Sciatic nerve (tissue), 2 donors: ENCODE measurements at regions not wholly inside any gene's neighbourhood (a gene's known extent, or its start where the extent isn't known, plus 50 kb on each side); places are given as distances from the start of the nearest gene placed in this dataset.

ENCODE experiments used
- ATAC-seq: fragments of 200-7000 bp; cut with Tn5 transposase; one replicate; pipeline ENCODE4 v1.9.1; 2020; ENCODE audit warnings: mild to moderate bottlenecking, moderate library complexity
- DNase-seq: peaks from one replicate; pipeline ENCODE4 v3.0.0-alpha.2; 2020; ENCODE audit warnings: low spot score
- intact Hi-C: fragments of 100-400 bp; cut with DNase I; formaldehyde crosslinking; loops from one replicate; pipeline ENCODE4 v1.14.2; 2022
- donor health status: DM: no; HTN: no; CAD: no.
- donor health status: DM: no; HTN: no; CAD: no.

DNA sequence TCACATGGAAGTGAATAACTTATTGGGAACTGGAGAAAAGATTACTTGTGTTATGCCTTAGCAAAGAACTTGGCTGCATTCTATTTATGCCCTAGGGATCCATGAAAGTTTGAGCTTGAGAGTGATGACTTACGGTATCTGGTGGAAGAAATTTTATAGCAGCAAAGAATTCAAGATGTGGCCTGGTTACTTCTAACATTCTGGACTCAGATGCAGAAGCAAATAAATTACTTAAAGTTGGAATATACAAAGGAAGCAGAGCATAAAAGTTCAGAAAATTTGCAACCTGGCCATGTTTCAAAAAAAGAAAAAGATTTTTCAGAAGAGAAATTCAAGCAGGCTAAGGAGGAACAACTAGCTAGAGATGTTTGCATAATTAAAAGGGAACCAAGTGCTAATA, 252.3 kb upstream of the WDFY3 start:
- no peak for DNase-seq
- intact Hi-C loops: no loop called here
- ATAC-seq: no peak

DNA sequence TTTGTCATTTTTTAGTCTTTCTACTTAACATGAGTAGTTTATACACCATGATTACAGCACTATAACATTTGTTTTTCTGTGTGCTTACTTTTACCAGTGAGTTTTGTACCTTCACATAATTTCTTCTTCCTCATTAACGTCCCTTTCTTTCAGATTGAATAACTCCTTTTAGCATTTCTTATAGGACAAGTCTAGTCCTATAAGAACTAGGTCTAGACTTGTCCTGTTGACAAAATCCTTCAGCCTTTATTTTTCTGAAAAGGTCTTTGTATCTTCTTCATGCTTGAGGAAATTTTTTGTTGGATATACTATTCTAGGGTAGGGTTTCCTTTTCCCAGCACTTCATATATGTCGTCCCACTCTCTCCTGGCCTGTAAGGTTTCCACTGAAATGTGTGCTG, 253.3 kb upstream of the ARHGAP24 start:
- intact Hi-C loops: no loop called here
- DNase-seq: no peak
- ATAC-seq: no peak

DNA sequence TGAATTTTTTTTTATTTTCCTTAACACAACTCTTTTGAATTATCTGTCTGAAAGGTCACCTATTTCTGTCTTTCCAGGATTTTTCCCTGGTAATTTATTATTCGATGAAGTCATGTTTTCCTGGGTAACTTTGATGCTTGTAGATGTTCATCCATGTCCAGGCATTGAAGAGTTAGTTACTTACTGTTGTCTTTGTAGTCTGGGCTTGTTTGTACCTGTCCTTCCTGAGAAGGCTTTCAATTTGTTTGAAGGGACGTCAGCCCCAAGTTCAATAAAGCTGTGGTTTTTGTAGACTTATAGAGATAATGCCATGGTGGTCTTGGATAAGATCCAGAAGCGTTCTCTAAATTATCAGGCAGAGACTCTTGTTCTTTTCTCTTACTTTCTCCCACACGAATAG, 252.4 kb upstream of the ARHGAP24 start:
- intact Hi-C loops: no loop called here
- no peak for ATAC-seq
- DNase-seq: no peak

DNA sequence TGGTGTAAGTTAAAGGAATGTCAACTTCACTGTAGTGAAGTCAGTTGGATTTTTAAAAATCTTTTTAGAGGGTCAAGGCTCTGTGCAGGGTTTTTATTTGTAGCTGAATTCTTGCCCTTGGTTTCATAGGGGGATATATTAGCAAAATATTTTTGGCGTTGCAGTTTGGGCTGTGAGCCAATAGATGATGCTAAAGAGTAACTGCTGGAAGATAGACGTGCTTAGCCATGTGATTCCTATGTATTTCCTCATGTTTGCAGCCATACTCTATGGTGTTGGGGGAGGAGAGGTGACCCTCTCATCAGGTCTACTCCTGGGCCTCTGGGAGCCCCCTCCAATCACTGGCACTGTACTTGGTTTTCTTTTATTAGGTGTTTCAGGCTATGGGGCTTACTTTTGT, 246.7 kb upstream of the ARHGAP24 start:
- no peak for DNase-seq
- intact Hi-C loops: no loop called here
- ATAC-seq: no peak

DNA sequence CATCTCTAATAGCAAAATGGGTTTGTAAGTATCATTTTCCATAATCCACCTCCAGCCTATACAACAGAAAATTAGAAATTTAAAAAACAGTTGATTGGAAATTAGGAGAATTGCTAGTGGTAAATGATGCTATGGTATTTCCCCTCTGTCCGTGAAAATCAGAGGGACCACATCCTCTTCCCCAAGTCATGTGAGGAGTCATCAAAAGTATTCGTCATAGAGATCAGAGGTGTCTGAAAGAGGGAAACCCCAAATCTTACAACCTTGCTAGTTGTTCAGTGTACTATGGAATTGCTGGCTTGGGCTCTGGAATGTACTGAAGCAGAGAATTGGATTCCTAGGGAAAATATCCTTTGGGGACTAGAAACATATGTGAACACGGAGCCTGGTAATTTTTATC, 241.4 kb upstream of the ARHGAP24 start:
- intact Hi-C loops: no loop called here
- ATAC-seq: no peak
- DNase-seq: no peak

DNA sequence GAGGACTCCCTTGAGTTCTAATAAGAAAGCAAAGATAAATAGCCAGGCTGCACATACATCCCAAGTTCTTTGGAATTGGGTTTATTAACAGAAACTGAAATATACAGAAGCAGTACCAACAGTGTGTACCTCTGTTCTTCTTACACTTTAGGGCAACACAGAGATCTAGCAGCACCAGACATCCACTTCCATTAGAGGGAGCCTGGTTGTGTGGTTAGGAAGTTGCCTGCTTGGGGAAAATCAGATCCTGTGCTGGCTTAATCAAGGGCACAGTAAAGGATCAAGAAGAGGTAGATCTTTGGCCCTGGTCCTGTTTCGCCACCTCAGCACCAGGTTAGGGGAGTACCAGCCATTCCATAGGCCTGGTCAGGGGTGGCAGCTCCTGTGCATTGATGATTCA, 231.1 kb upstream of the ARHGAP24 start:
- intact Hi-C loops: no loop called here
- DNase-seq (no peak), ATAC-seq (no peak)

DNA sequence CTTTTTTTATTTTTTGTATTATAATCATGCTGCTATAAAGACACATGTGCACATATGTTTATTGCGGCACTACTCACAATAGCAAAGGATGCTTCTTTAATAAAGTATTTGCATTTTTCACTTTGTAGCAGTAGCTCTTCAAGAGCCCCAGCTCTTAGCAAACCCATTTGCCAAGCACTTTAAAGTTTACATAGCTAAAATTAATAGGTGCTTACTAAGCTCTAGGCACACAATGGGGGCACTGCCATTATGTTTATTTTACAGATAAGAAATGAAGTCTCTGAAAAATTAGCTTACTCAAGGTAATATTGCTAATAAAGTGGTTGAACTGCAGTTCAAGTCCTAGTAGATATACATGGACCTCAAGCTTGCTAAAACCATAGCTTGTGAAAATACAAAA, 230.3 kb upstream of the ARHGAP24 start:
- intact Hi-C loops: no loop called here
- no peak for ATAC-seq
- no peak for DNase-seq

DNA sequence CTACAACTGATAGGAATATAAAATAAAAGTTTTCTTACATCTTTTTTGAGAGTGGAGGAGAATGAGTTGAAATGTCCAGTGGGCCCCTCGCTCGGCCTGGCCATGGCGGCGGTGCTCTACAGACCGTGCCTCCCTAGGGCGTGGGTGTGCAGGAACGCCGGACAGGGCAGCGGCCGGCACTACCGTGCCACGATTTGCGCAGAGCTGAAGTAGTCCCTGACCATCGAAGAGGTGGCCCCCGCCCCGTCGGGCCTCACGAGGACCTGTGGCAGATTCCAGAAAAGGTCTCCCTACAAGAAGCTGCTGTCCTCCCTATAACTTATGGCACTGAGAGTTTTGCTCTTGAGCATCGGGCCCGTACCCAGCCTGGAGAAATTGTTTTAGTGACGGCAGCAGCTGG, 228.9 kb upstream of the ARHGAP24 start:
- intact Hi-C loops: no loop called here
- no peak for DNase-seq
- no peak for ATAC-seq

DNA sequence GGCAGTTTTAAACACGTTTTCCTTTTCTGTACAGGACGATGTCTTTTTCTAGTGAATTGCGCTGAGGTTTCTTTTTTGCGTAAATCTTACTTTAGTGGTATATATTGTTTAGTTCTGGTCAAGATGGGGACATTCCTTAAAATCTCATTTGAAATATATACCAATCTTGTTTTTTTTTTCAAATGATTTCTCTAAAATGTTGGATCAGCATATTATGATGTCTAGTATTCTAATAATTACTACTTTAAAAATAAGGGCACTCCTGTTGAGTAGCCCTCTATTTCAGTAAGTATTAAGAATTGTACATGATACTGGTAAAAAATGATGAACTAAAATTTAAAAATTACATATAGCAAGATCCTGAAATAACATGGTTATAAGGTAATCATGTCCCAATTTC, 224.1 kb upstream of the ARHGAP24 start:
- intact Hi-C loops: no loop called here
- DNase-seq: no peak
- no peak for ATAC-seq

DNA sequence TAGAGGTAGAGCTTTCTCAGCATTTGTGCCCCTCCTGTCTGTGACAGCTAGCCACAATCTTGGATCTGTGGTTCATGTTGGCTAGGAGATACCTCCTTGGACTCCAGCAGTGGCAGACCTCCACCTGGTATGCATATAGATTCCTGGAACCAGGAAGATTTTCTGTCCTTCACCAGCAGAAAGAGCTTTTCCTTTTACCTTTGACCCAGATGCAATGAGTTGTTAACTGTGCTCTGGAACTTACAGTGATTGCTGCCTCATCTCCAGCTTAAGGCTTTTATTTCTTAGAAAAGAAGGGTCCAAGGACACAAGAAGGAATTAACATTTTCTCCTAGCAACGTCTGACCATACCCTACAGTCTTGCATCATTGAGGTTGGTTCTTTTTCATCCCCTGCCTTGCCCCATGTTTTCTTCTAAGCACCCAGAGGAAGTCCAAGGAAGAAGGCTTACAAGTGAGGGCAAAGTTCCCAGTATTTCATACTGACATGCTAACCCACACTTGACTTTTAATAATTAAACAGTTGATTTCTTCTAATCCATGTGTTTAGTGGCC, 217.1 kb upstream of the ARHGAP24 start:
- intact Hi-C loops: no loop called here
- DNase-seq (no peak), ATAC-seq (no peak)

DNA sequence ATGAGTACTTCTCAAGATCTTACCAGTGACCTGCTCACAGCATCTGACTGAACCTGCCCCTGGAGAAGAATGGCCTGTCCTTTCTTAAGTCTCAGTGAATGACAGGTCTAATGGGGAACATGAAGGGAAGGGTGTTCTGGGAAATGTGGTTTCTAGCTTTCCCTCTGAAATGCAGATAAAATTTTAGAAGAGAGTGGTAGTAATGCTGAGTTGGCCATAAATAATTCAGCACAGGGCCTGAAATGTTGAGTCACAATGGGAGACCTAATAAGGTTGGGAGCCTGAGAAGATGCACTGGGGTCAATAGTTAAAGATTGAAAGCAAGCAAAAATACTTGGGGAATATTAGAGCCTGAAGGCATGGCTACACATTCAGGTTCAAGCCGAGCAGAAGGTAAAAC, 214.9 kb upstream of the ARHGAP24 start:
- DNase-seq (no peak), ATAC-seq (no peak)
- intact Hi-C loops: no loop called here

DNA sequence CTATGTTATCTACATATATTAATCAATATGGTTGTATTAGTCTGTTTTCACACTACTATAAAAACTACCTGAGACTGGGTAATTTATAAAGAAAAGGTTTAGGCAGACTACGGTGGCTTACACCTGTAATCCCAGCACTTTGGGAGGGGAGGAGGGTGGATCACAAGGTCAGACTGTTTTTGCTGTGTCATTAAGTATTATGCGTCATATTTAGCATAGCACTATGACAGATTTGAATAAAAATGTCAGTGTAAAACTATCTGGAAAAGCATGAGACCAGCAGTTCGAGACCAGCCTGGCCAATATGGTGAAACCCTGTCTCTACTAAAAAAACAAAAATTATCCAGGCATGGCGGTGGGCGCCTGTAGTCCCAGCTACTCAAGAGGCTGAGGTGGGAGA, 209.7 kb upstream of the ARHGAP24 start:
- DNase-seq (no peak), ATAC-seq (no peak)
- intact Hi-C loops: no loop called here

DNA sequence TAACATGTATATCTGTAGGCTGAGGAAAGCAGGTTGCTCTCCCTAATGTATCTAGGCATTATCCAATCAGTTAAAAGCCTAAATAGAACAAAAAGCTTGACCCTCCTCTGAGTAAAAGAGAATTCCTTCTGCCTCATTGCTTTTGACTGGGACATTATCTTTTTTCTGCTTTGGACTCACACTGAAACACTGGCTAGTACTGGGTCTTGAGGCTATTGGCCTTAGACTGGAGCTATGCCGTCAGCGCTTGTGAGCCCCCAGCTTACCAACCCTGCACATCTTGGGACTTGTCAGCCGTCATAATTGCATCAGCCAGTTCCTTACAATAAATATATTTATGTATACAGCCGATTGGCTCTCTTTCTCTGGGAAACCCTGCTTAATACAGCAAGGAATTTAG, 206.8 kb upstream of the ARHGAP24 start:
- DNase-seq (no peak), ATAC-seq (no peak)
- intact Hi-C loops: no loop called here

DNA sequence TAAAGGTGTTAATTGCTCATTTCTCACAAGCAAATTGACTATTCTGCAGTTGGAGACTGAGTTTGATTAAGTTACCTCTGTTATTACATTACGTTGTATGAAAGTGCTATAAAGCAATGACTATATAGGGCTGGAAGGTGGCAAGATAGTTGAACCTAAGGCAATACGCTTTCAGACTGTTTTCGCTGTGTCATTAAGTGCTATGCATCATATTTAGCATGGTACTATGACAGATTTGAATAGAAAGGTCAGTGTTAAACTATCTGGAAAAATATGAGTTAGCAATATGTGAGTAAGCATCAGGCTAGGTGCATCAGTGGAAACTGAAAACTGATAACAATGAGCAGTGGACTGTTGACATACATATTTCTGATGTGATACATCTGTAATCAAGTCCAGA, 206.0 kb upstream of the ARHGAP24 start:
- intact Hi-C loops: no loop called here
- ATAC-seq: no peak
- no peak for DNase-seq

DNA sequence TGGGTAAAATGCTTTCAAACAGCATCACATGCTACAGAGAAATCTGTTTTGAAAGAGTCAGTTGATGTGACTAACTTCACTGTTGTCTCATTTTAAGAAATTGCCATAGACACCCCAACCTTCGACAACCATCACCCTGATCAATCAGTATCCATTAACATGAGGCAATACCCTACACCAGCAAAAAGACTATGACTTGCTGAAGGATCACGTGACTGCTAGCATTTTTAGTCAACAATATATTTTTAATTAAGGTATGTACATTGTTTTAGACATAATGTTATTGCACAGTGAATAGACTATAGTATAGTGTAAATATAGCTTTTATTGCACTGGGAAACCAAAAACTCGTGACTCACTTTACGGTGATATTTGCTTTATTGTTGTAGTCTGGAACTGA, 200.0 kb upstream of the ARHGAP24 start:
- intact Hi-C loops: no loop called here
- DNase-seq (no peak), ATAC-seq (no peak)

DNA sequence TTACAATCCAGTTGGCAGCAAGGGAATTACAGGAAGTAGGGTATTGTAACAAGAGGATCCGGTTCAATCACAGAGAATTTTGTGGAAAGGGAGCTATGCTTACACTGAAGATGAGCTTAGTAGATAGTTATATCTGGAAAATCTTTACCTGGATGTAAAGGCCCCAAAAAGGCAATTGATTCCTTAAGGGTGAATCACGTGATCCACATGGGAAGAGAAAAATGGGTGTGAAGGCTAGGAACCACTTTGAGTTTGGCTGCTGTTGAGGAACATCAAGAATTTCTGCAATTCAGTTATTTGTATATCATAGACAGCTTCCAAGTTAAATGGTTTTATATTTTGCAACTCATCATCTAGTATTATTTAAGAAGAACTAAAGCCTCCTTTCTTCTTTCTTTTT, 194.0 kb upstream of the ARHGAP24 start:
- no peak for ATAC-seq
- intact Hi-C loops: no loop called here
- no peak for DNase-seq

DNA sequence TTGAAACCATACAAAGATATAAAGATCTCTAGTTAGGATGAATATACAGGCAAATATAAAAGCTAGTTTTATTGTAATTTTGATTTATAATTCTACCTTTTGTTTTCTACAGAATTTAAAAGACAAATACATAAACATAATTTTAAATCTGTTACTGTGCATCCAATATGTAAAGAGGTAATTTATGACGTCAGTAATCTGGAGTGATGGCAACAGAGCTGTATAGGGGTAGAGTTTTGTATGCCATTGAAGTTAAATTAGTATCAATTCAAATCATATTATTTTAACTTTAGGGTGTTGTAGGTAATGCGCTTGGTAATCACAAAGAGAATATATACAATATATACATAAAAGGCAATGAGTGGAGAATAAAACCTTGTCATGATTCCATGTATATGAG, 183.7 kb upstream of the ARHGAP24 start:
- ATAC-seq (no peak), DNase-seq (no peak)
- intact Hi-C loops: no loop called here

DNA sequence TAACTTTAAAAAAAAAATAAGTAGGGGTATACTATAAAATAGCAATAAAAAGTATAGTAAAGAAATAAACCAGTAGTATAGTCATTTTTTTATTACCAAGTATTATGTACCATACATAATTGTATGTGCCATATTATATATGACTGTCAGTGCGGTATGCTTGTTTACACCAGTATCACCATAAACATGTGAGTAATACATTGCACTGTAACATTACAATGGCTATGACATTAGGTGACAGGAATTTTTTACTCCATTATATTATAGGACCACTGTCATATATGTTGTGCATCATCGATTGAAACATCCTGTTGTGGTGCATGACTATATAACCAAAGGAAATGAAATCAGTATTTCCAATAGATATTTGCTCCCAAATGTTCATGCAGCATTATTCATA, 176.9 kb upstream of the ARHGAP24 start:
- DNase-seq (no peak), ATAC-seq (no peak)
- intact Hi-C loops: no loop called here

DNA sequence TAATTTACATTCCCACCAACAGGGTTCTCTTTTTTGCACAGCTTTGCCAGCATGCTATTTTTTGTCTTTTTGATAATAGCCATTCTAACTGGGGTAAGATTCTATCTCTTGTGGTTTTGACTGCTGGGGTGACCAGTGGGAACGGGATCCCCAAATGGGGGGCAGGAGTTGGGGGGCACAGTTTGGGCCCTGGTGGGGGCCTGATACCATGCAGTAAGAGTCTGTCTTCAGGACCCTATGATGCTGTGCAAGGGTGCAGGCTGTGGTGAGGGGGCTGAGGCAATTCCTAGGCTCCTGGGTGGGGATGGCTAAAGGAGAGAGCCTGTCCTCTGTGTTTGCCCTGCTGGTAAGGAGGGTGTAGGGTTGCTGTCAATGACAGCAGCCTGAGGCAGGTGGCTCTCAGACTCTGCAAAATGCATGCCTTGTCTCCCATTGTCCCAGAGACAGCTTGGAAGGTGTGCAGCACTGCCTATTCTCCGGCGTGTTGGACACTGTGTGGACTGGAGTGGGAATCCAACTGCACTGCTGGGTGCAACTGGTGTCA, 172.7 kb upstream of the ARHGAP24 start:
- intact Hi-C loops: no loop called here
- DNase-seq (no peak), ATAC-seq (no peak)

DNA sequence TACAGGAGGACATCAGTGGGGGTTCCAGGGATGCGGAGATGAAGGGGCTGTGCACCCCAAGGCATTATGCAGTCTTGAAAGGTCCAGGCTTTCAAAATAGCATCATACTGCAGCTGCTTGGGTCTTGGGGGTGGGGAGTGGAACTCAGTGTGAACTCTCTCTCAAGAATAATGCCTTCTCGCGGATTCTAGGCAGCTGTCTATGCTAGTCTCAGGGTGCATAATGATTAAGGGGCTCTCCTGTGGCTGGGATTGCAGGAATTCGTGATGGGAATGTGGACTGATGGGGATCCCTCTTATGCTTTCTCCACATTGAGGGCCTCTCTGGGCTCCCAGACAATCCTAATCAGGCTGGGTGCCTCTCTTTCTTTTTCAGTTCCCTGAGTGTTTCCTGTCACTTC, 172.2 kb upstream of the ARHGAP24 start:
- no peak for ATAC-seq
- intact Hi-C loops: no loop called here
- DNase-seq: no peak

DNA sequence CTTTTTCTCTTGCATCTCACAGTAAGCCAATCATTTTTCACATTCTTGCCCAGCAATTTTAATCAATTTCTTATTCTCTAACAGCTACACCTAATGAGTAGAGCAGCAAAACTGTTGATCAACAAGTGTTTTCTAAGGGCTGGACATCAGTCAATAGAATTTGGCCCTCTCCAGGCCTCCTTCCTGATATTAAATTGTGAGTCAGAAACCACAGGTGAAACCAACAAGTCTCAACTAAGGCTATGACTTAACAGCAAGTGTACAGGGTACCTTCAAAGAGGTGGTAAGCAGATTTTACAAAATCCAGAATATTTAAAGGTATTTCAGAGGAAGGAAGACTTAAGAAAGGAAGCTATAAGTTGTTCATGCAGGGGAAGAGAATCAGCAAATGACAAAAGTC, 156.5 kb upstream of the ARHGAP24 start:
- DNase-seq (no peak), ATAC-seq (no peak)
- intact Hi-C loops: no loop called here

DNA sequence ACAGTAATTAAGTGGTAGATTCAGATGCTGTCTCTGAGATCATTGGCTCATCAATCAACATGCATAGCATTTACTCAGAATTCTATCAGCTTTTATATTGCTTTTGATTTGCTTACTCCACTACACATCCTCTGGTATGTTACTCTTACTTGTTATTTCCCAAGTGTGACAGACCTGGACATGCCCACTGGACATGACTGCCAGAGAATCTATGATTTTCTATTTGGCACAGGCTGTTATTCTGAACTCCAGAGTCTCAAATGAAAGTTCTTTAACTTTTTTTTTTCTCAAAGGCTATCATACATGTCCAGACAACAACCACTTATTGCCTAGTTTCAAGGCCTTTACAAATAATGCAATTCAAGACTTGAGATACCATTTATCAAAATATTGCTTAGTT, 116.1 kb upstream of the ARHGAP24 start:
- ATAC-seq (no peak), DNase-seq (no peak)
- intact Hi-C loops: no loop called here
